AG10803 (cell line): ENCODE measurements at regions not wholly inside any gene's neighbourhood (a gene's known extent, or its start where the extent isn't known, plus 50 kb on each side); places are given as distances from the start of the nearest gene placed in this dataset.

ENCODE experiments used
- DNase-seq: peaks from one replicate; pipeline ENCODE4 v3.0.0; 2010; ENCODE audit warnings: low read depth
- H3K4me3 ChIP-seq: 2 replicates; pipeline ENCODE4 v1.5.1; 2011; ENCODE audit warnings: mild to moderate bottlenecking, low read length, control low read depth
- TF ChIP-seq, protein P1 (sequence below): conservative IDR thresholded peaks from 2 replicates; pipeline ENCODE4 v1.5.1; 2011; ENCODE audit warnings: mild to moderate bottlenecking, low read length, control low read depth, inconsistent platforms

DNA sequence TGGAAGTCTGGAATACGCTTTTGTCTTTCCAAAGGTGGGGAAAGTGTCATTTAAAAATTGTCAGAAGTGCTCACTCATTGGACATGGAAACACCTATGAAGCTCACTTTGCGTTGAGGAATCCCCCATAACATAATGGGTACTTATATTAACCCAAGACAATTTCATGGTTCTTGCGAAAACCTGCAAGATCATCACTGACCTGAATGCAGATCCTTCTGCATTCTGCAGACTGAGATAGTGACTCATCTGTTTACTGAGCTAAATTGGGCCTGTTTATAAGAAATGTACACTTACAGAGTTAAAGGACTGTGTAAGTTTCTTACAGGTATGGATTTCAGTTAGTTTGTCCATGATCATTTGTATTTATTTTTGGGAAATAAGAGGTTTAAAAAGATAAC is 153.0 kb downstream of the HMHB1 start:
- no peak for DNase-seq

DNA sequence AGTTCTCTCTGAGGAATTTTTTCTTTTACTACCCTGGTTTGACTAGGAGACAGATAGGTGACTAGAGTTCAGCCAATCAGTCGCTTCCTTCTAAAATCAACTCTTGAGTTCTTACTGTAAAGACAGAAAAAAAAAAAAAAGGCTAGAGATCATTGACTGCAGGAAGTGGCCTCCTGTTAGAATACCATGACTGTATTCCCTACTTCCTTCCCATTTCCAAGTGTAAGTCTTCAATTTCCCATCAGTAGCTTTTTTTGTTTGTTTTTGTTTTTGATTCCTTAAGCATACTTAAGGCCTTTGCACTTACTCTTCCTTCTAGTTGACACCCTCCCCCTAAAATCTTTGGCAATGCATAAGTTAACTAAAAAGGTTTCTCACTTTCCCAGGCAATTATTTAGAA is 154.3 kb downstream of the HMHB1 start:
- no peak for DNase-seq
- TF ChIP-seq, protein P1, sequence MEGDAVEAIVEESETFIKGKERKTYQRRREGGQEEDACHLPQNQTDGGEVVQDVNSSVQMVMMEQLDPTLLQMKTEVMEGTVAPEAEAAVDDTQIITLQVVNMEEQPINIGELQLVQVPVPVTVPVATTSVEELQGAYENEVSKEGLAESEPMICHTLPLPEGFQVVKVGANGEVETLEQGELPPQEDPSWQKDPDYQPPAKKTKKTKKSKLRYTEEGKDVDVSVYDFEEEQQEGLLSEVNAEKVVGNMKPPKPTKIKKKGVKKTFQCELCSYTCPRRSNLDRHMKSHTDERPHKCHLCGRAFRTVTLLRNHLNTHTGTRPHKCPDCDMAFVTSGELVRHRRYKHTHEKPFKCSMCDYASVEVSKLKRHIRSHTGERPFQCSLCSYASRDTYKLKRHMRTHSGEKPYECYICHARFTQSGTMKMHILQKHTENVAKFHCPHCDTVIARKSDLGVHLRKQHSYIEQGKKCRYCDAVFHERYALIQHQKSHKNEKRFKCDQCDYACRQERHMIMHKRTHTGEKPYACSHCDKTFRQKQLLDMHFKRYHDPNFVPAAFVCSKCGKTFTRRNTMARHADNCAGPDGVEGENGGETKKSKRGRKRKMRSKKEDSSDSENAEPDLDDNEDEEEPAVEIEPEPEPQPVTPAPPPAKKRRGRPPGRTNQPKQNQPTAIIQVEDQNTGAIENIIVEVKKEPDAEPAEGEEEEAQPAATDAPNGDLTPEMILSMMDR, result no peak
- no peak overlapping the region for H3K4me3 ChIP-seq

More for the DNA sequence above, 153.0 kb downstream of the HMHB1 start:
- TF ChIP-seq, protein P1, result no peak
- no peak overlapping the region for H3K4me3 ChIP-seq

DNA sequence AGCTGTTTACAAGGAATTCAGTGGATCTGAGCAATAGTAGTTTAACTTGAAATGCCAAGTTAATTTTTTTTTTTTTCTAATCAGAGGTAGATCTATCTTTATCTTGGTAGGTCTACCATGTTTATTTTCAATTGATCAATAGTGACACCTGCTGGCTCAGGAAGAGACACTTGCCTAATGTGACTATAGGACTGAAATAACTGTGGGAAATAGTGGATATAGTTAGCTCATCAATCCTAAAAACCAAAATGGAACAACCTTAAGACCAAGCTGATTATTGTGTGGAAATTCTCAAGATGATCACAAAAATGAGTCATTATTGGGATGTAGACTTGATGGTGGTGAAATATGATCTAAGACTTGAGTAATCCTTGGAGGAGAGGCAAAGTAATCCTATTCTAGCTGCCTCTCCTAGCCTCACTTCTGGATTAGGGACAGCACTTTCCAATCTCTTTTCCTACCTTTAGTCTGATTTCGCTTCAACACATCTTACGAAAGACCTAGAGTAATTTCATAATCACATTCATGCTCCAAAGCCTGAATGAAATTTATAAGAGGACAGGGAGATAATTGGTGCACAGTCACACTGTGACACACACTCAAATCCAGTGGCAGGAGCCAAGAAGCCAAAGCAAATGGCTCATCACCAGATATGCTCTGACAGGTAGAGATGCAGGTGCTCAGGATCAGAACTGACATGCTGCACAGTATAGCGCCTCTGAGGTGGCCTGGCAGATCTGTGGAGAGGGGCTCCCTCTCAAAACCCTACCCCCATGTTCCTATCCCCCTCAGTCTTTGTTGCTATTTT is 156.3 kb downstream of the HMHB1 start:
- peak; percentile 94 for DNase-seq
- H3K4me3 ChIP-seq, result no peak overlapping the region
- TF ChIP-seq, protein P1, result peak; percentile 61

DNA sequence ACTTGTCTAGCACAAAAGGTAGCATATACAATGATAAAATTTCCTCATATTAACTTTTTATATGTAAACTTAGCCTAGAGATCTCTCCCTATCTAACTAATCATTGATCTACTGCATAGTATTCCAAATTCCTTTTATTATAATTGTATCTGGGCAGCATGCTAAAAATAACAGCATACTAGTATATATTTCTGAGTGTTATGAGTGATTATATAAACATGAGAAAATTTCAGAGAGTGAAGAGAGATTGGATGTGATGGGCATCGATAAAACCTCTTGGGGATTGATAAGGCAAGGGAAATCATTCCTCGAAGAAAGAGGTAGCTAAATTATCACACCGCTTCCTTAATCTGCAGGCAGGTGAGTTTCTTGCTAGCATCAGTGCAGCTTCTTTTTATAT is 158.2 kb downstream of the HMHB1 start:
- DNase-seq, result no peak
- TF ChIP-seq, protein P1, result no peak
- no peak overlapping the region for H3K4me3 ChIP-seq

DNA sequence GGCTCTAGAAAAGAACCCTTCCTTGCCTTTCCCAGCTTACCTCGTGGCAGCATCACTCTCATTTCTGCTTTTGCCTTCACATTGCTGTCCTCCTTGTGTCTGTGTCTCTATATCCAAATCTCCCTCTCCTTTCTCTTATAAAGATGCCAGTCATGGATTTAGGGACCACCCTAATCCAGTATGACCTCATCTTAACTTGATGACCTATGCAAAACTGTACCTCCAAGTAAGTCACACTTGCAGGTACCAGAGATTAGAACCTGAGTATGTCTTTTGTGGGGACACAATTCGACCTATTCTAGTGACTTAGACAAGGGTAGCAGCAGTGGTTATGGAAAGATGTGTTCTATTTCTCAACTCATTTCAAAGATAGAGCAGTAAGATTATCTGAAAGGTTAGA is 160.1 kb downstream of the HMHB1 start:
- H3K4me3 ChIP-seq, result no peak overlapping the region
- no peak for DNase-seq
- TF ChIP-seq, protein P1, result no peak

DNA sequence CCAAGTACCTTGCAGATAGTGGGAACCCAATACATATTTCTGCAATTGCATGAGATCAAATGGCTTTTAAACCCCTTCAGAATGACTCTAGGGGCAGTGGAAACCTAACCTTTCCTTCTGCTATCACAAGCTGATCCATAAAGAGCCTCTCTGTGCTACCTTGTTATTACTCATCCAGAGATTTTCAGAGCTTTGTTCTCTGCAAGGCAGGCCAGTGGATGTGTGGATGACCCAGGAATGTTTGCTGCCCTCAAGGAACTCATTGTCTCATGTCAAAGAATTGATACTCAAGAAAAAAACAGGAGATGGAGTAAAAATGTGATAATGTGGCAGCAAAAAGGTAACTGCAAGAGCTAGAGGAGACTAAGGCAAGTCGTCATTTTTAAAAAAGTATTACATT is 164.1 kb downstream of the HMHB1 start:
- H3K4me3 ChIP-seq, result no peak overlapping the region
- DNase-seq, result peak; percentile 12
- TF ChIP-seq, protein P1, result no peak

DNA sequence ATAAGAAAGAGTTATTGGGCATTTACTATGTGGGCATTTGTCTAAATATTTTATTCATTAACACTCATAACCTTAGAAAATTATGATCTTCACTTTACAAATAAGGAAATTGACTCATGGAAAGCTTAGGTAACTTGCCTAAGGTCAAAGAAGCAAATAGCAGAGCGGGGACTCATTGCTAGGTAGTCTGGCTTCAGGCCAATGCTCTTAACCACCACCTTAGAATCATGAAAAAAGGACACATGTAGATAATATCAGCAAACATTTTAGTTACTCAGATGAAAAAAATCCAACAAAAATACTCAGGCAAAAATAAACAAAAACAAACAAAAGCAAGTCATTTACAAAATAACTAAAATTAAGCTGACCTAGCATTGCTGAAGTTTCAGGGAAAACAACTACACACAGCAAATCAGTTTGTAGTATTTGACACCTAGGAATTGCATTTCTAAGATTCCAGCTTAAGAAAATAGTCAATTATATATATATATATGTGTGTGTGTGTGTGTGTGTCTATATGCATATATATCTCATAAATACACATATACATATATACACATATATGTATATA is 166.0 kb downstream of the HMHB1 start:
- TF ChIP-seq, protein P1, result no peak
- no peak for DNase-seq

More for the DNA sequence above, 166.0 kb downstream of the HMHB1 start:
- no peak overlapping the region for H3K4me3 ChIP-seq
